CD8-positive, alpha-beta memory T cell (primary cell): ENCODE measurements at regions not wholly inside any gene's neighbourhood (a gene's known extent, or its start where the extent isn't known, plus 50 kb on each side); places are given as distances from the start of the nearest gene placed in this dataset.
"Not testable (repeated sequence)": the region's sequence is repeated elsewhere in the genome, so short reads cannot be mapped to it uniquely, and the experiment has no call there.

Experiments
- CTCF ChIA-PET: fragments of 350-600 bp; sonication (Branson Sonifier 250); formaldehyde crosslinking; loops from one replicate; lab custom pipeline; 2021; ENCODE audit warnings: antibody characterized with exemption; lab: Charles Lee
- POLR2A ChIA-PET: fragments of 350-600 bp; sonication (Branson Sonifier 250); formaldehyde crosslinking; loops from one replicate; lab custom pipeline; 2021; ENCODE audit warnings: antibody characterized with exemption; lab: Charles Lee
- DNase-seq, 5 donors: peaks; one replicate each; pipeline versions ENCODE4 v3.0.0 to v3.0.0-alpha.2; 2020 to 2022; ENCODE audit warnings: mixed read lengths in 1 of 5
- H3K27ac ChIP-seq: one replicate; pipeline ENCODE4 v1.7.0; 2013; ENCODE audit warnings: low read depth, mild to moderate bottlenecking, low read length, moderate library complexity
- H3K27me3 ChIP-seq: 2 replicates; pipeline ENCODE4 v1.7.0; 2013; ENCODE audit warnings: low read length, mild to moderate bottlenecking; ENCODE audit not compliant: insufficient read depth, poor library complexity, severe bottlenecking
- H3K36me3 ChIP-seq: 2 replicates; pipeline ENCODE4 v1.7.0; 2013; ENCODE audit warnings: mild to moderate bottlenecking, low read length, moderate library complexity; ENCODE audit not compliant: insufficient read depth
- H3K4me1 ChIP-seq: 2 replicates; pipeline ENCODE4 v1.7.0; 2013; ENCODE audit warnings: mild to moderate bottlenecking, low read length, moderate library complexity; ENCODE audit not compliant: insufficient read depth
- H3K4me3 ChIP-seq: 2 replicates; pipeline ENCODE4 v1.7.0; 2013; ENCODE audit warnings: mild to moderate bottlenecking, low read length
- H3K9me3 ChIP-seq: 2 replicates; pipeline ENCODE4 v1.7.0; 2013; ENCODE audit warnings: mild to moderate bottlenecking, low read length
- H3K27ac Mint-ChIP-seq, 8 donors: one replicate each; pipeline ENCODE4 v1.8.0; 2020 to 2021; ENCODE audit warnings: mixed read lengths in 8 of 8, mild to moderate bottlenecking in 6 of 8, inconsistent platforms in 3 of 8, moderate library complexity in 3 of 8
- H3K27me3 Mint-ChIP-seq, 2 donors: one replicate each; pipeline ENCODE4 v1.8.0; 2020 to 2021; ENCODE audit warnings: mixed read lengths in 2 of 2, mild to moderate bottlenecking in 1 of 2, moderate library complexity in 1 of 2
- H3K36me3 Mint-ChIP-seq, 3 donors: one replicate each; pipeline ENCODE4 v1.8.0; 2020 to 2021; ENCODE audit warnings: mixed read lengths in 3 of 3, inconsistent platforms in 1 of 3, mild to moderate bottlenecking in 1 of 3
- H3K4me1 Mint-ChIP-seq, 3 donors: one replicate each; pipeline ENCODE4 v1.8.0; 2020 to 2021; ENCODE audit warnings: mixed read lengths in 3 of 3, inconsistent platforms in 1 of 3, mild to moderate bottlenecking in 1 of 3
- H3K4me3 Mint-ChIP-seq, 7 donors: one replicate each; pipeline ENCODE4 v1.8.0; 2020 to 2021; ENCODE audit warnings: mixed read lengths in 7 of 7, mild to moderate bottlenecking in 6 of 7, moderate library complexity in 4 of 7, inconsistent platforms in 2 of 7
- H3K9me3 Mint-ChIP-seq, 5 donors: one replicate each; pipeline ENCODE4 v1.8.0; 2020 to 2022; ENCODE audit warnings: mixed read lengths in 5 of 5, mild to moderate bottlenecking in 3 of 5, moderate library complexity in 2 of 5, inconsistent platforms in 1 of 5

- H3K4me3 Mint-ChIP-seq: no peak overlapping the region
- H3K27me3 Mint-ChIP-seq: no peaks in the 10 kb centered on the region
- no peak overlapping the region for H3K27ac Mint-ChIP-seq
- peaks cover 0 to 13% (median 2%) of the 10 kb centered on the region in 5 donors for H3K9me3 Mint-ChIP-seq
- Histone ChIP-seq H3K36me3 (no peaks in the 10 kb centered on the region), H3K4me3 (no peak overlapping the region), H3K9me3 (no peaks in the 10 kb centered on the region), H3K4me1 (no peaks in the 10 kb centered on the region), H3K27me3 (no peaks in the 10 kb centered on the region), H3K27ac (no peak overlapping the region)
- ChIA-PET CTCF (no interaction called here), POLR2A (no interaction called here)
- no peaks in the 10 kb centered on the region for H3K4me1 Mint-ChIP-seq
- DNase-seq: no peak
- no peaks in the 10 kb centered on the region for H3K36me3 Mint-ChIP-seq
These were observed 435.8 kb upstream of the DDX18 start for GRCh38 chr2:117378653-117379052.

- no peak overlapping the region for H3K27ac ChIP-seq
- no peaks in the 10 kb centered on the region for H3K36me3 Mint-ChIP-seq
- H3K4me1 ChIP-seq: no peaks in the 10 kb centered on the region
- H3K9me3 ChIP-seq: no peaks in the 10 kb centered on the region
- no peaks in the 10 kb centered on the region for H3K27me3 ChIP-seq
- no peaks in the 10 kb centered on the region for H3K36me3 ChIP-seq
- H3K4me1 Mint-ChIP-seq: no peaks in the 10 kb centered on the region
- no peaks in the 10 kb centered on the region for H3K27me3 Mint-ChIP-seq
- H3K27ac Mint-ChIP-seq: no peak overlapping the region
- CTCF ChIA-PET: interaction anchor here (0.9 kb wide), 1 partner anchor 14 kb away, joined by 3 read pairs; no protein-coding TSS in a partner anchor
- H3K4me3 Mint-ChIP-seq: no peak overlapping the region
- no peak for DNase-seq
- no peak overlapping the region for H3K4me3 ChIP-seq
- peaks cover under 1 to 13% (median 3%) of the 10 kb centered on the region in 5 donors for H3K9me3 Mint-ChIP-seq
- POLR2A ChIA-PET: no interaction called here
These were observed 434.6 kb upstream of the DDX18 start for GRCh38 chr2:117379928-117380327.

GRCh38 chr2:117383997-117384396 lies 430.5 kb upstream of the DDX18 start:
- H3K9me3 Mint-ChIP-seq: peaks cover 7 to 21% (median 10%) of the 10 kb centered on the region in 5 donors
- H3K27me3 ChIP-seq, H3K27ac ChIP-seq, H3K4me3 Mint-ChIP-seq, POLR2A ChIA-PET, H3K36me3 Mint-ChIP-seq, H3K9me3 ChIP-seq, H3K4me3 ChIP-seq, H3K4me1 ChIP-seq, H3K27me3 Mint-ChIP-seq, CTCF ChIA-PET, H3K27ac Mint-ChIP-seq, H3K4me1 Mint-ChIP-seq, DNase-seq, H3K36me3 ChIP-seq: not testable (repeated sequence)

- Histone ChIP-seq H3K27me3 (no peaks in the 10 kb centered on the region), H3K9me3 (no peaks in the 10 kb centered on the region), H3K36me3 (no peaks in the 10 kb centered on the region), H3K4me1 (no peaks in the 10 kb centered on the region), H3K4me3 (no peak overlapping the region), H3K27ac (no peak overlapping the region)
- ChIA-PET CTCF (no interaction called here), POLR2A (no interaction called here)
- Mint-ChIP-seq H3K27ac (no peak overlapping the region), H3K27me3 (no peaks in the 10 kb centered on the region), H3K9me3 (peaks cover 0 to 13% (median 6%) of the 10 kb centered on the region in 5 donors), H3K36me3 (no peaks in the 10 kb centered on the region), H3K4me1 (no peaks in the 10 kb centered on the region), H3K4me3 (no peak overlapping the region)
- no peak for DNase-seq
These were observed 418.3 kb upstream of the DDX18 start for GRCh38 chr2:117396161-117396560.

GRCh38 chr2:117401582-117401981 lies 412.9 kb upstream of the DDX18 start:
- CTCF ChIA-PET: no interaction called here
- DNase-seq: no peak
- no peaks in the 10 kb centered on the region for H3K4me1 Mint-ChIP-seq
- Histone ChIP-seq H3K27ac (no peak overlapping the region), H3K4me1 (no peaks in the 10 kb centered on the region), H3K27me3 (no peaks in the 10 kb centered on the region), H3K4me3 (no peak overlapping the region), H3K36me3 (no peaks in the 10 kb centered on the region), H3K9me3 (no peaks in the 10 kb centered on the region)
- no peaks in the 10 kb centered on the region for H3K27me3 Mint-ChIP-seq
- H3K4me3 Mint-ChIP-seq: no peak overlapping the region
- POLR2A ChIA-PET: no interaction called here
- H3K36me3 Mint-ChIP-seq: no peaks in the 10 kb centered on the region
- peaks cover 0 to 8% (median 0%) of the 10 kb centered on the region in 5 donors for H3K9me3 Mint-ChIP-seq
- H3K27ac Mint-ChIP-seq: no peak overlapping the region

GRCh38 chr2:117406443-117406842 lies 408.0 kb upstream of the DDX18 start:
- no peaks in the 10 kb centered on the region for H3K27me3 Mint-ChIP-seq
- no peaks in the 10 kb centered on the region for H3K36me3 Mint-ChIP-seq
- ChIA-PET POLR2A (no interaction called here), CTCF (no interaction called here)
- H3K4me3 Mint-ChIP-seq: no peak overlapping the region
- no peaks in the 10 kb centered on the region for H3K4me1 Mint-ChIP-seq
- DNase-seq: no peak
- Histone ChIP-seq H3K36me3 (no peaks in the 10 kb centered on the region), H3K9me3 (no peaks in the 10 kb centered on the region), H3K27ac (no peak overlapping the region), H3K4me3 (no peak overlapping the region), H3K27me3 (no peaks in the 10 kb centered on the region), H3K4me1 (no peaks in the 10 kb centered on the region)
- H3K27ac Mint-ChIP-seq: no peak overlapping the region
- H3K9me3 Mint-ChIP-seq: peaks cover 0 to 13% (median 4%) of the 10 kb centered on the region in 5 donors

GRCh38 chr2:117407746-117408145 lies 406.7 kb upstream of the DDX18 start:
- H3K4me3 ChIP-seq: no peak overlapping the region
- ChIA-PET POLR2A (no interaction called here), CTCF (no interaction called here)
- no peaks in the 10 kb centered on the region for H3K27me3 ChIP-seq
- Mint-ChIP-seq H3K36me3 (no peaks in the 10 kb centered on the region), H3K4me3 (no peak overlapping the region), H3K27me3 (peaks cover 0 to under 1% of the 10 kb centered on the region in 2 donors), H3K4me1 (no peaks in the 10 kb centered on the region), H3K9me3 (peaks cover 0 to 9% (median 4%) of the 10 kb centered on the region in 5 donors), H3K27ac (no peak overlapping the region)
- H3K9me3 ChIP-seq: no peaks in the 10 kb centered on the region
- DNase-seq: no peak
- no peak overlapping the region for H3K27ac ChIP-seq
- no peaks in the 10 kb centered on the region for H3K36me3 ChIP-seq
- H3K4me1 ChIP-seq: no peaks in the 10 kb centered on the region

GRCh38 chr2:117409443-117409842 lies 405.0 kb upstream of the DDX18 start:
- no peaks in the 10 kb centered on the region for H3K36me3 Mint-ChIP-seq
- no peak overlapping the region for H3K4me3 Mint-ChIP-seq
- CTCF ChIA-PET: no interaction called here
- peaks cover 0 to 2% of the 10 kb centered on the region in 2 donors for H3K27me3 Mint-ChIP-seq
- peaks cover 3 to 9% (median 5%) of the 10 kb centered on the region in 5 donors for H3K9me3 Mint-ChIP-seq
- POLR2A ChIA-PET: no interaction called here
- H3K9me3 ChIP-seq: no peaks in the 10 kb centered on the region
- DNase-seq: no peak
- H3K27ac ChIP-seq: no peak overlapping the region
- no peak overlapping the region for H3K27ac Mint-ChIP-seq
- no peaks in the 10 kb centered on the region for H3K36me3 ChIP-seq
- H3K4me1 Mint-ChIP-seq: no peaks in the 10 kb centered on the region
- no peaks in the 10 kb centered on the region for H3K4me1 ChIP-seq
- no peaks in the 10 kb centered on the region for H3K27me3 ChIP-seq
- no peak overlapping the region for H3K4me3 ChIP-seq

- H3K27ac ChIP-seq: no peak overlapping the region
- no peak overlapping the region for H3K4me3 ChIP-seq
- DNase-seq: no peak
- no peaks in the 10 kb centered on the region for H3K4me1 ChIP-seq
- no peaks in the 10 kb centered on the region for H3K27me3 ChIP-seq
- no peaks in the 10 kb centered on the region for H3K9me3 ChIP-seq
- H3K36me3 ChIP-seq: no peaks in the 10 kb centered on the region
- ChIA-PET POLR2A (no interaction called here), CTCF (no interaction called here)
- peaks cover 0 to 2% of the 10 kb centered on the region in 2 donors for H3K27me3 Mint-ChIP-seq
- no peaks in the 10 kb centered on the region for H3K36me3 Mint-ChIP-seq
- H3K9me3 Mint-ChIP-seq: peaks cover 3 to 18% (median 11%) of the 10 kb centered on the region in 5 donors
- H3K4me1 Mint-ChIP-seq: no peaks in the 10 kb centered on the region
- no peak overlapping the region for H3K27ac Mint-ChIP-seq
- H3K4me3 Mint-ChIP-seq: no peak overlapping the region
These were observed 402.5 kb upstream of the DDX18 start for GRCh38 chr2:117411983-117412382.
